HL-60 (cell line): ENCODE measurements at regions not wholly inside any gene's neighbourhood (a gene's known extent, or its start where the extent isn't known, plus 50 kb on each side); places are given as distances from the start of the nearest gene placed in this dataset.

Experiments
- GABPA ChIP-seq: IDR thresholded peaks from 2 replicates; pipeline ENCODE4 v1.6.1; 2012; ENCODE audit warnings: low read depth
- POLR2AphosphoS5 ChIP-seq: IDR thresholded peaks from 2 replicates; pipeline ENCODE4 v1.6.1; 2012; ENCODE audit warnings: low read depth
- SPI1 ChIP-seq: IDR thresholded peaks from 2 replicates; pipeline ENCODE4 v1.6.1; 2012; ENCODE audit warnings: low read depth, mild to moderate bottlenecking, borderline replicate concordance
- TF ChIP-seq, protein P1 (sequence below): IDR thresholded peaks from one replicate; pipeline ENCODE4 v1.5.1; 2011; ENCODE audit warnings: low read length, control low read depth, inconsistent platforms; ENCODE audit not compliant: insufficient read depth
- TF ChIP-seq, protein P2 (sequence below): IDR thresholded peaks from 2 replicates; pipeline ENCODE4 v1.6.1; 2012; ENCODE audit warnings: low read depth; ENCODE audit not compliant: insufficient replicate concordance

DNA sequence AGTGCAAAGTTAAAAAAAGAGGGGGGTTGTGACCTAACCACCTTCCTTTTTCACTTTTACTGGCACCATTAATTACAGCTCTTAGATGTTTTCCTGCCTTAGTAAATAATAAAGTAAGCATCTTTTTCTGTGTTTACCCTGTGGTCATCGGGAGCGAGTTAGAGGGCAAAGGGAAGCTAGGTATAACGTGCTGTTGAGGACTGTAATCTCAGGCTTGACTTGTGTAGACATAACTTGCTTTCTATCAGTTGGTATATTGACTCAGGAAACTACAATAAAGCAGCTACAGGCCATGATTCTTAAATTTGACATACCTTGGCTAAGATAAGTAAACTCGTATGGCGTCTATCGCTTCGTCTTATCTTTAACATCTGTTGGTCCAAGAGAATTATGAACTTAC lies 509.8 kb upstream of the CHD1 start:
- TF ChIP-seq POLR2AphosphoS5 (no peak), SPI1 (no peak), GABPA (no peak)
- TF ChIP-seq, protein P1, sequence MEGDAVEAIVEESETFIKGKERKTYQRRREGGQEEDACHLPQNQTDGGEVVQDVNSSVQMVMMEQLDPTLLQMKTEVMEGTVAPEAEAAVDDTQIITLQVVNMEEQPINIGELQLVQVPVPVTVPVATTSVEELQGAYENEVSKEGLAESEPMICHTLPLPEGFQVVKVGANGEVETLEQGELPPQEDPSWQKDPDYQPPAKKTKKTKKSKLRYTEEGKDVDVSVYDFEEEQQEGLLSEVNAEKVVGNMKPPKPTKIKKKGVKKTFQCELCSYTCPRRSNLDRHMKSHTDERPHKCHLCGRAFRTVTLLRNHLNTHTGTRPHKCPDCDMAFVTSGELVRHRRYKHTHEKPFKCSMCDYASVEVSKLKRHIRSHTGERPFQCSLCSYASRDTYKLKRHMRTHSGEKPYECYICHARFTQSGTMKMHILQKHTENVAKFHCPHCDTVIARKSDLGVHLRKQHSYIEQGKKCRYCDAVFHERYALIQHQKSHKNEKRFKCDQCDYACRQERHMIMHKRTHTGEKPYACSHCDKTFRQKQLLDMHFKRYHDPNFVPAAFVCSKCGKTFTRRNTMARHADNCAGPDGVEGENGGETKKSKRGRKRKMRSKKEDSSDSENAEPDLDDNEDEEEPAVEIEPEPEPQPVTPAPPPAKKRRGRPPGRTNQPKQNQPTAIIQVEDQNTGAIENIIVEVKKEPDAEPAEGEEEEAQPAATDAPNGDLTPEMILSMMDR: no peak
- TF ChIP-seq, protein P2, sequence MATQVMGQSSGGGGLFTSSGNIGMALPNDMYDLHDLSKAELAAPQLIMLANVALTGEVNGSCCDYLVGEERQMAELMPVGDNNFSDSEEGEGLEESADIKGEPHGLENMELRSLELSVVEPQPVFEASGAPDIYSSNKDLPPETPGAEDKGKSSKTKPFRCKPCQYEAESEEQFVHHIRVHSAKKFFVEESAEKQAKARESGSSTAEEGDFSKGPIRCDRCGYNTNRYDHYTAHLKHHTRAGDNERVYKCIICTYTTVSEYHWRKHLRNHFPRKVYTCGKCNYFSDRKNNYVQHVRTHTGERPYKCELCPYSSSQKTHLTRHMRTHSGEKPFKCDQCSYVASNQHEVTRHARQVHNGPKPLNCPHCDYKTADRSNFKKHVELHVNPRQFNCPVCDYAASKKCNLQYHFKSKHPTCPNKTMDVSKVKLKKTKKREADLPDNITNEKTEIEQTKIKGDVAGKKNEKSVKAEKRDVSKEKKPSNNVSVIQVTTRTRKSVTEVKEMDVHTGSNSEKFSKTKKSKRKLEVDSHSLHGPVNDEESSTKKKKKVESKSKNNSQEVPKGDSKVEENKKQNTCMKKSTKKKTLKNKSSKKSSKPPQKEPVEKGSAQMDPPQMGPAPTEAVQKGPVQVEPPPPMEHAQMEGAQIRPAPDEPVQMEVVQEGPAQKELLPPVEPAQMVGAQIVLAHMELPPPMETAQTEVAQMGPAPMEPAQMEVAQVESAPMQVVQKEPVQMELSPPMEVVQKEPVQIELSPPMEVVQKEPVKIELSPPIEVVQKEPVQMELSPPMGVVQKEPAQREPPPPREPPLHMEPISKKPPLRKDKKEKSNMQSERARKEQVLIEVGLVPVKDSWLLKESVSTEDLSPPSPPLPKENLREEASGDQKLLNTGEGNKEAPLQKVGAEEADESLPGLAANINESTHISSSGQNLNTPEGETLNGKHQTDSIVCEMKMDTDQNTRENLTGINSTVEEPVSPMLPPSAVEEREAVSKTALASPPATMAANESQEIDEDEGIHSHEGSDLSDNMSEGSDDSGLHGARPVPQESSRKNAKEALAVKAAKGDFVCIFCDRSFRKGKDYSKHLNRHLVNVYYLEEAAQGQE: no peak
